Nephron progenitor cell (in vitro differentiated cells): ENCODE measurements at regions not wholly inside any gene's neighbourhood (a gene's known extent, or its start where the extent isn't known, plus 50 kb on each side); places are given as distances from the start of the nearest gene placed in this dataset.

Experiments used
- DNase-seq: peaks from one replicate; pipeline ENCODE4 v3.0.0; 2021
- H3K27ac Mint-ChIP-seq: 2 replicates; pipeline ENCODE4 v1.8.0; 2021; ENCODE audit warnings: mild to moderate bottlenecking, moderate library complexity, mixed read lengths
- H3K27me3 Mint-ChIP-seq: 2 replicates; pipeline ENCODE4 v1.8.0; 2021; ENCODE audit warnings: mild to moderate bottlenecking, low read depth, mixed read lengths; ENCODE audit not compliant: poor library complexity
- H3K36me3 Mint-ChIP-seq: 2 replicates; pipeline ENCODE4 v1.8.0; 2021; ENCODE audit warnings: low read depth, mixed read lengths
- H3K4me1 Mint-ChIP-seq: 2 replicates; pipeline ENCODE4 v1.8.0; 2021; ENCODE audit warnings: mixed read lengths
- H3K4me3 Mint-ChIP-seq: 2 replicates; pipeline ENCODE4 v1.8.0; 2021; ENCODE audit warnings: mild to moderate bottlenecking, moderate library complexity, mixed read lengths
- H3K9me3 Mint-ChIP-seq: 2 replicates; pipeline ENCODE4 v1.8.0; 2021; ENCODE audit warnings: mild to moderate bottlenecking, moderate library complexity, mixed read lengths
- TF ChIP-seq, protein P1 (sequence below): fragments of 200-600 bp; sonication (generic); IDR thresholded peaks from 2 replicates; pipeline ENCODE4 v1.5.0; 2021; ENCODE audit warnings: antibody characterized with exemption

- TF ChIP-seq, protein P1, sequence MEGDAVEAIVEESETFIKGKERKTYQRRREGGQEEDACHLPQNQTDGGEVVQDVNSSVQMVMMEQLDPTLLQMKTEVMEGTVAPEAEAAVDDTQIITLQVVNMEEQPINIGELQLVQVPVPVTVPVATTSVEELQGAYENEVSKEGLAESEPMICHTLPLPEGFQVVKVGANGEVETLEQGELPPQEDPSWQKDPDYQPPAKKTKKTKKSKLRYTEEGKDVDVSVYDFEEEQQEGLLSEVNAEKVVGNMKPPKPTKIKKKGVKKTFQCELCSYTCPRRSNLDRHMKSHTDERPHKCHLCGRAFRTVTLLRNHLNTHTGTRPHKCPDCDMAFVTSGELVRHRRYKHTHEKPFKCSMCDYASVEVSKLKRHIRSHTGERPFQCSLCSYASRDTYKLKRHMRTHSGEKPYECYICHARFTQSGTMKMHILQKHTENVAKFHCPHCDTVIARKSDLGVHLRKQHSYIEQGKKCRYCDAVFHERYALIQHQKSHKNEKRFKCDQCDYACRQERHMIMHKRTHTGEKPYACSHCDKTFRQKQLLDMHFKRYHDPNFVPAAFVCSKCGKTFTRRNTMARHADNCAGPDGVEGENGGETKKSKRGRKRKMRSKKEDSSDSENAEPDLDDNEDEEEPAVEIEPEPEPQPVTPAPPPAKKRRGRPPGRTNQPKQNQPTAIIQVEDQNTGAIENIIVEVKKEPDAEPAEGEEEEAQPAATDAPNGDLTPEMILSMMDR, result no peak
- Mint-ChIP-seq H3K27me3 (peaks cover 5% of the 10 kb centered on the region), H3K27ac (no peak overlapping the region), H3K9me3 (peaks cover 11% of the 10 kb centered on the region), H3K4me1 (no peaks in the 10 kb centered on the region), H3K36me3 (no peaks in the 10 kb centered on the region), H3K4me3 (no peak overlapping the region)
- no peak for DNase-seq
Measured at GRCh38 chr4:153844144-153844543, 55.3 kb upstream of the SFRP2 start.
